ENCODE measurements at regions not wholly inside any gene's neighbourhood (a gene's known extent, or its start where the extent isn't known, plus 50 kb on each side); places are given as distances from the start of the nearest gene placed in this dataset.

DNA sequence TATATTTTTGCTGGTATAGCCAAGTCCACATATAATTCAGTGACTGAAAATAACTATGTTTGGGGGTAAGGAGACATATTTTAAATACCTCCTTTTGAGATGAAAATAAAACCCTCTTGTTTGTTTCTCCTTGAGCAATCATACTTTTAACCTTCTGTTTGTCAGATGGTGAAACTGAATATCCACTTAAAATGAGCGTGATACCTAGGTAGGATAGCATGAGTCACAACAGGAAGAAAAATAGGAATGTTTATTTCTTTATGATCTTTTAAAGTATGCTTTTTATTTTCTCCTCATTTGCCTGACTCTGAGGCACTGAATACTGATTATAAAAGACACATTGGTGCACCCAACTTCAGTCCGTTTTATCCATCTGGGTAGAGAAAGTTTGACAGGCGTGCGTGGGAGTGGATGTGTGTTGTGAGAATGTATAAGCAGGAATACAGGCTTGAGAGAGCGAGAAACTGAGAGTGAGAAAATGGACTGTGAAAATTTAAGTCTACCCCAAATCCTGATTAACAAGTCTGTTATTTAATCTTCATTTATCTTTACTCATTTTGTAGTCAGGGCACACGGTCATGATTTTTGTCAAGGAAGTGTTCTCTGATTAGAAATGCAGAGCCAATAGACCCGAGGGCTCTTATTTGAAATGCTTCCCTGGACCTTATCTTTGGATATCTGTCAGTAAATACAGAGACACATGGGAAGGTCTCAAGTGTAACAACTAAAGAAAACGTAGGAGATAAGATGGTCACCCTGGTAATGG is 62.1 kb upstream of the ANTXR2 start:
- Mint-ChIP-seq H3K36me3 (no peaks in the 10 kb centered on the region), H3K9me3 (no peaks in the 10 kb centered on the region), H3K4me3 (no peak overlapping the region), H3K27ac (no peak overlapping the region), H3K4me1 (ENCODE audit: low read depth) (peaks cover 31% of the 10 kb centered on the region), H3K27me3 (no peaks in the 10 kb centered on the region)
- no peak for DNase-seq
- ChIA-PET CTCF (no interaction called here), POLR2A (no interaction called here)
- intact Hi-C loops (cut with micrococcal nuclease): no loop called here

DNA sequence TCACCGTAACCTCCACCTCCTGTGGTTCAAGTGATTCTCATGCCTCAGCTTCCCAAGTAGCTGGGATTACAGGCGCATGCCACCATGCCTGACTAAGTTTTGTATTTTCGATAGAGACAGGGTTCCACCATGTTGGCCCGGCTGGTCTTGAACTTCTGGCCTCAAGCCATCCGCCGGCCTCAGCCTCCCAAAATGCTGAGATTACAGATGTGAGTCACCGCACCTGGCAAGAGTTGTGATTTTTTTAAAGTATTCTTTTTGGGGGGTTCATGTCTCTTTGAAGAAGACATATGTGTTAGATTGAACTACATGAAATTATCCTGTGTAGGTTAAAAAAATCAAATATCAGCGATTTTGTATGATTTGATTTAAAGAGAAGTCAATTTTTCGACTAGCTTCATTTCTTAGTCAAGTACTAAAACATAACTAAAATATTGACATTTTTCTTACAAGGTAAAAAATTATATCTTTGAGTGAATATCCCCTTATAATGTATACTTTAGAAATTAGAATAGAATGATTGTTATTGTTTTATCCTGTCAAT is 60.3 kb upstream of the ANTXR2 start:
- Mint-ChIP-seq H3K36me3 (no peaks in the 10 kb centered on the region), H3K4me3 (no peak overlapping the region), H3K27ac (no peak overlapping the region), H3K27me3 (no peaks in the 10 kb centered on the region), H3K9me3 (no peaks in the 10 kb centered on the region), H3K4me1 (ENCODE audit: low read depth) (peaks cover 24% of the 10 kb centered on the region)
- ChIA-PET POLR2A (no interaction called here), CTCF (interaction anchor here (1.2 kb wide), 1 partner anchor 11 kb away, joined by 3 read pairs; no protein-coding TSS in a partner anchor)
- intact Hi-C loops (cut with micrococcal nuclease): no loop called here
- DNase-seq: no peak

DNA sequence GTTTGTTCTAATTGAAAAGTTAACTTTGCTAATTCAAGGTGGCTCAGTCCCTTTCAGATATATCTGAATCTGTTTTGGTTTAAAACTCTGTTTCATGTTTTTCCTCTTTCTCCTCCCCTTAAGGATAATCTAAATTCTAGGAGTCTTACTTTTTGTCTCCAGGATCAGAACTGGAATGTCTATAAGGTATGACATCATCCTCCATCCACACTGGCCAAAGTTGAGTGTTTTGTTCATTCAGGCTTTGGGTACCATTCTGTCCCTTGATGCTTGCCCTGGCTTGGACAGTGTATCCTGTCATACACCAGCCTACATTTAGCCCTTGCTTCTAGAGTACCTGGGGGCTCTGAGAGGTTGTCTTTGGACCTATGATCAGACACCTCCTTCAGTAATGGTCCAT is 56.8 kb upstream of the ANTXR2 start:
- CTCF ChIA-PET: interaction anchor here (5.0 kb wide), 1 partner anchor 11 kb away, joined by 32 read pairs; no protein-coding TSS in a partner anchor

DNA sequence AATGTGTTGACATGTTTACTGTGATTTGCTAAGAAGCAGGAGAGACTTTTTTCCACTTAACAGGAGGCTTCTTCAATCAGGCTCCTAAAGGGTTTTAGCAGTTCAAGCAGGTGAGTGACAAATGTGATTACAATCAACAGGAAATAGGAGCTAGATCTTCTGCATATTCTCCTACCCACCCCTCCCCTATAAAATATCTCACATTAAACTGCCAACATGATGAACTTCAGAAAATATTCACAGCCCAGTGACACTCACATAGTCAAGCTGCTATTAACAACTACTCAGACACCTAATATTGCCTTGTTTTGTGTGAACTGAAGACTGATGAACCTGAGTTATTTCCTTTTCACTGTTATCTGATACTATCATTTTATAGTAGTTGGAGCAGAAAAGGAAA is 55.9 kb upstream of the ANTXR2 start:
- POLR2A ChIA-PET: interaction anchor here (0.7 to 0.8 kb wide), 2 partner anchors 42 to 44 kb away, joined by 3 read pairs; no protein-coding TSS in a partner anchor

More for the DNA sequence above, 56.8 kb upstream of the ANTXR2 start:
- Mint-ChIP-seq H3K27me3 (no peaks in the 10 kb centered on the region), H3K36me3 (no peaks in the 10 kb centered on the region), H3K4me3 (no peak overlapping the region), H3K27ac (no peak overlapping the region), H3K9me3 (no peaks in the 10 kb centered on the region), H3K4me1 (ENCODE audit: low read depth) (peaks cover 44% of the 10 kb centered on the region)
- intact Hi-C loops (cut with micrococcal nuclease): no loop called here
- POLR2A ChIA-PET: no interaction called here
- DNase-seq: no peak

DNA sequence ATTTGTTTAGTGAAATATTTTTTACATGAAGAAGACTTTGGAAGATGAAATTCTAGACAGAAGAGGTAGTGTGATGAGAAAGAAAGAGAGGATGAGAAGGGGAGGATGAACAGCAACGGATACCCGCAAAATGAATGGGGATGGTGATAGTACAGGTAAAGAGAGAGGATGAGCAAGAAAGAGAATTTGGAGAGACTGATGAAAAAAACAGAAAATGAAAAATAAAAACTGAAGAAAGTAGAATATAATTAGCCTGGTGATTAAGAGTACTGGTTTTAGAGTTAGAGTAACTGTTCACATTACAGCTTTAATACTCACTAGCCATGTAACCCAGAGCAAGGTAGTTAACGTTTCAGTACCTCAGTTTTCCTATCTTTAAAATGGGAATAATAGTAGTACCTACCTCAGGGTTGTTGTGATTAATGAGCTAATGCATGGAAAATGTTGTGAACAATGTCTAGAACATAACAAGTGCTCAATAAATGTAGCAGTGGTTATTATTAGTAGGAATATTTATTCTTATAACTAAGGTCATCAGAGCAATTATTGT is 54.9 kb upstream of the ANTXR2 start:
- Mint-ChIP-seq H3K4me1 (ENCODE audit: low read depth) (peaks cover 49% of the 10 kb centered on the region), H3K27me3 (no peaks in the 10 kb centered on the region), H3K36me3 (no peaks in the 10 kb centered on the region), H3K27ac (peak overlapping the region; percentile 53), H3K4me3 (peak overlapping the region; percentile 0), H3K9me3 (no peaks in the 10 kb centered on the region)
- ChIA-PET POLR2A (interaction anchor here (3.7 kb wide), 1 partner anchor 45 kb away, joined by 19 read pairs; no protein-coding TSS in a partner anchor), CTCF (interaction anchor here (1.2 to 5.0 kb wide), 4 partner anchors 13 to 56 kb away, joined by 3 to 77 read pairs (median 18); no protein-coding TSS in a partner anchor)
- no peak for DNase-seq
- intact Hi-C loops (cut with micrococcal nuclease): loop anchor here (1.0 kb wide), 1 partner anchor 51 kb away; no protein-coding TSS in a partner anchor

More for the DNA sequence above, 55.9 kb upstream of the ANTXR2 start:
- intact Hi-C loops (cut with micrococcal nuclease): no loop called here
- DNase-seq: no peak
- H3K27ac Mint-ChIP-seq: peak overlapping the region; percentile 11
- H3K36me3 Mint-ChIP-seq: no peaks in the 10 kb centered on the region
- no peaks in the 10 kb centered on the region for H3K27me3 Mint-ChIP-seq
- no peak overlapping the region for H3K4me3 Mint-ChIP-seq
- CTCF ChIA-PET: interaction anchor here (1.2 to 5.0 kb wide), 3 partner anchors 12 to 43 kb away, joined by 3 to 32 read pairs (median 3); no protein-coding TSS in a partner anchor
- H3K4me1 Mint-ChIP-seq (ENCODE audit: low read depth): peaks cover 49% of the 10 kb centered on the region
- H3K9me3 Mint-ChIP-seq: no peaks in the 10 kb centered on the region

DNA sequence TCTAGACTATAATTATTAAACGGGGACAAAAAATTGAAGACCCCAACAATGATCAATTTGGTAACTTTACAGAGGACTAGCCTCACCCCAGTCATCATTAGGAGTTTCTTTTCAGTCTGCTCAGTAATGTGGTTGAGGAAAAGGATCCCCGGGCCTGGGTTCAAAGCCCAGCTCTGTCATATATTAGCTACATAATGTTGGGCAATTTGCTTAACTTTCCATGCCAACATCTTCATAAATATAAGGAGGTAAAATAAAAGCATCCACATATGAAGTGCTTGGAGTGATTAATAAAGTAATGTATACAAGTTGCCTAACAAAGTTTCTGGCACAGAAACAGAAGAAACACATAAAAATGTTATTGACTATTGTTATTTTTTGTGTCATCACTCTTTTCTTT is 53.4 kb upstream of the ANTXR2 start:
- Mint-ChIP-seq H3K27me3 (no peaks in the 10 kb centered on the region), H3K27ac (no peak overlapping the region), H3K9me3 (no peaks in the 10 kb centered on the region), H3K4me1 (ENCODE audit: low read depth) (peaks cover 49% of the 10 kb centered on the region), H3K36me3 (no peaks in the 10 kb centered on the region), H3K4me3 (peak overlapping the region; percentile 2)
- intact Hi-C loops (cut with micrococcal nuclease): no loop called here
- no peak for DNase-seq
- CTCF ChIA-PET: interaction anchor here (0.7 to 5.0 kb wide), 19 partner anchors 11 to 209 kb away, joined by 3 to 77 read pairs (median 6); no protein-coding TSS in a partner anchor
- POLR2A ChIA-PET: interaction anchor here (2.0 to 3.7 kb wide), 2 partner anchors 46 to 48 kb away, joined by 9 to 19 read pairs; no protein-coding TSS in a partner anchor

DNA sequence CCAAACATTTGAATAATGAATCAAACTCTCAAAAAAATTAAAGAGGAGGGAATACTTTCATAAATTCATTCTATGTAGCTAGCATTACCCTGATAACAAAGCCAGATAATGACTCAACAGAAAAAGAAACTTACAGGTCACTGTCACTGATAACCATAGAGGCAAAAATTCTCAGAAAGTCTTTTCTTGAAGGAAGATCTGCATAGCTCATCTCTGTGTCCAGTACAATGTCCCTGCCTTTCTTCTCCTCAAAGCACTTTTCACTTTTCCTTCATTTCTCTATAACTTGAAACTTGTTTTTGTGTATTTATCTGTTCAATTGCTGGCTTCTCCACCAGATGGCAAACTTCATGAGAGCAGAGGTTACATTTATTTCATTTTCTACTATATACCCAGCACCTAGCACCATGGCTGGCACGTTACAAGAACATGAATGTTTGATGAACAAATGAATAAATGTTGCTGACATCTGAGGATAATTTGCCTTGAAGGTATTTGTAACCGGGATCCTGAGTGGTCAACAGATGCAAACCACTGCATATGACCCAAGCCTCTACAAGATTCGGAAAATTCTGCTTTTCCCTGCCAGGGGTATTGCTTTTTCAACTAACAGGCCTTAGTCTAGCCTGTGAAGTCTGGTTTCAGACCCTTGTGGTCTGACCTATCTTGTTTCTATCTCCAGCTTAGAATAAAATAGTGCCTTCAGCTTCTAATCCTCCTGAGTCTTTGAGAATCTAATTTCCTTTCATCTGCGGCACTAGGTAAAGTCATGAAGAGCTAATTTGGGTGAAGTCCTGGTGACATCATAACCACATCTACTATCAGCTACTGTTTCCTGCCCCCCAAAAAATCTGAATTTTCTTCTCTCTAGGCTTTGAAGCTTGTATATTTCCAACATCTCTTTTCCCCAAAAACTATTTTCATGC is 52.5 kb upstream of the ANTXR2 start:
- H3K36me3 Mint-ChIP-seq: no peaks in the 10 kb centered on the region
- peak overlapping the region; percentile 28 for H3K4me3 Mint-ChIP-seq
- H3K27me3 Mint-ChIP-seq: no peaks in the 10 kb centered on the region
- H3K27ac Mint-ChIP-seq: peak overlapping the region; percentile 70
- ChIA-PET CTCF (interaction anchor here (0.7 to 5.0 kb wide), 21 partner anchors 10 to 208 kb away, joined by 3 to 77 read pairs (median 6); no protein-coding TSS in a partner anchor), POLR2A (interaction anchor here (2.0 to 3.7 kb wide), 2 partner anchors 47 to 48 kb away, joined by 9 to 19 read pairs; no protein-coding TSS in a partner anchor)
- peak; percentile 31 for DNase-seq
- intact Hi-C loops (cut with micrococcal nuclease): loop anchor here (1.0 to 2.0 kb wide), 7 partner anchors 14 to 208 kb away; no protein-coding TSS in a partner anchor
- no peaks in the 10 kb centered on the region for H3K9me3 Mint-ChIP-seq
- H3K4me1 Mint-ChIP-seq (ENCODE audit: low read depth): peaks cover 49% of the 10 kb centered on the region

DNA sequence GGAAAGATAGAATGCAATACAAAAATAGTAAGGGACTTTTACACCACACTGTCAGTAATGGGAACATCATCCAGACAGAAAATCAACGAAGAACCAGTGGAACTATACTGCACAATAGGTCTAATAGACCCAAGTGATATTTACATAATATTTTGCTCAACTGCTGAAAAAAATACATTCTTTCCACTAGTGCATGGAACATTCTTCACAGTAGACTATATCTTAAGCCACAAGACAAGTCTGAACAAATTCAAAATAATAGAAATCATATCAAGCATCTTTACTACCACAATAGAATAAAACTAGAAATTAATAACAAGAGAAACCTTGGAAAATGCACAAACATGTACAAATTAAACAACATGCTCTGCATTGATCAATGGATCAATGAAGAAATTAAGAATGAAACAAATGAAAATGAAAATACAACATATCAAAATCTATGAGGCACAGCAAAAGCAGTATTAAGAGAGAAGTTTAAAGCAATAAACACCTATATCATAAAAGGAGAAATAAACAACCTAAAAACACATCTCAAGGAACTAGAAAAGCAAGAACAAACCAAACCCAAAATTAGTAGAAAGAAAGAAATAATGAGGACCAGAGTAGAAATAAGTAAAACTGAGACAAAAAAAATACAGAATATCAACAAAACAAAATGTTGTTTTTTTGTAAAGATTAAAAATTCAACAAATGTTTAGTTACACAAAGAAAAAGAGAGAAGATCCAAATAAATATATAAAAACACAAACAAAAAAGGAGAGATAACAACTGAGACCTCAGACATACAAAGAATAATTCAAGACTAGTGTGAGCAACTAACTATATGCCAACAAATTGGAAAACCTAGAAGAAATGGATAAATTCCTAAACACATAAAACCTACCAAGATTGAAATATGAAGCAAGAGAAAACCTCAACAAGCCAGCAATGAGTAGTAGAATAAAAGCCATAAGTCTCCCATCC is 51.5 kb upstream of the ANTXR2 start:
- H3K9me3 Mint-ChIP-seq: no peaks in the 10 kb centered on the region
- no peak overlapping the region for H3K4me3 Mint-ChIP-seq
- H3K4me1 Mint-ChIP-seq (ENCODE audit: low read depth): peaks cover 49% of the 10 kb centered on the region
- CTCF ChIA-PET: interaction anchor here (0.7 to 5.0 kb wide), 11 partner anchors 9 to 144 kb away, joined by 3 to 77 read pairs (median 9); no protein-coding TSS in a partner anchor
- H3K27me3 Mint-ChIP-seq: no peaks in the 10 kb centered on the region
- intact Hi-C loops (cut with micrococcal nuclease): loop anchor here (1.0 to 2.0 kb wide), 7 partner anchors 15 to 207 kb away; no protein-coding TSS in a partner anchor
- H3K27ac Mint-ChIP-seq: peak overlapping the region; percentile 6
- no peak for DNase-seq
- POLR2A ChIA-PET: interaction anchor here (2.0 to 3.7 kb wide), 2 partner anchors 47 to 48 kb away, joined by 9 to 19 read pairs; no protein-coding TSS in a partner anchor
- H3K36me3 Mint-ChIP-seq: no peaks in the 10 kb centered on the region

All from activated CD4-positive, alpha-beta memory T cell treated with anti-CD3 and anti-CD28 coated beads for 36 hours (primary cell).